ENCODE measurements at regions not wholly inside any gene's neighbourhood (a gene's known extent, or its start where the extent isn't known, plus 50 kb on each side); places are given as distances from the start of the nearest gene placed in this dataset.
"Not testable (repeated sequence)": the region's sequence is repeated elsewhere in the genome, so short reads cannot be mapped to it uniquely, and the experiment has no call there.

GRCh38 chr19:34094960-34095359 is 77.3 kb upstream of the LSM14A start:
- H3K27ac ChIP-seq (ENCODE audit: low read depth, low read length) = no peak overlapping the region
- H3K4me3 ChIP-seq (ENCODE audit: low read depth in 1 of 2, low read length in 2 of 2) = no peak overlapping the region
- H3K9ac ChIP-seq (ENCODE audit: low read length) = no peak overlapping the region
- no peaks in the 10 kb centered on the region for H3K36me3 ChIP-seq (ENCODE audit: insufficient read depth, low read length)
- no peaks in the 10 kb centered on the region for H3K9me3 ChIP-seq (ENCODE audit: low read length)
- no peaks in the 10 kb centered on the region for H3K27me3 ChIP-seq (ENCODE audit: control insufficient read depth in 1 of 2, insufficient read depth in 2 of 2, low read length in 2 of 2)
- H3K4me1 ChIP-seq (ENCODE audit: insufficient read depth, low read length) = no peaks in the 10 kb centered on the region

- H3K4me3 ChIP-seq (ENCODE audit: low read depth in 1 of 2, low read length in 2 of 2); H3K4me1 ChIP-seq (ENCODE audit: insufficient read depth, low read length); H3K27me3 ChIP-seq (ENCODE audit: control insufficient read depth in 1 of 2, insufficient read depth in 2 of 2, low read length in 2 of 2); H3K9me3 ChIP-seq (ENCODE audit: low read length); H3K27ac ChIP-seq (ENCODE audit: low read depth, low read length); H3K36me3 ChIP-seq (ENCODE audit: insufficient read depth, low read length); H3K9ac ChIP-seq (ENCODE audit: low read length): not testable (repeated sequence)
Observed at GRCh38 chr19:34095411-34095810, 76.9 kb upstream of the LSM14A start.

- H3K27me3 ChIP-seq (ENCODE audit: control insufficient read depth in 1 of 2, insufficient read depth in 2 of 2, low read length in 2 of 2) = no peaks in the 10 kb centered on the region
- no peak overlapping the region for H3K9ac ChIP-seq (ENCODE audit: low read length)
- H3K36me3 ChIP-seq (ENCODE audit: insufficient read depth, low read length) = no peaks in the 10 kb centered on the region
- H3K9me3 ChIP-seq (ENCODE audit: low read length) = no peaks in the 10 kb centered on the region
- H3K4me3 ChIP-seq (ENCODE audit: low read depth in 1 of 2, low read length in 2 of 2) = no peak overlapping the region
- no peaks in the 10 kb centered on the region for H3K4me1 ChIP-seq (ENCODE audit: insufficient read depth, low read length)
- no peak overlapping the region for H3K27ac ChIP-seq (ENCODE audit: low read depth, low read length)
Observed at GRCh38 chr19:34096020-34096915, 76.0 kb upstream of the LSM14A start.

GRCh38 chr19:34104096-34104495 is 68.2 kb upstream of the LSM14A start:
- no peaks in the 10 kb centered on the region for H3K27me3 ChIP-seq (ENCODE audit: control insufficient read depth in 1 of 2, insufficient read depth in 2 of 2, low read length in 2 of 2)
- H3K4me1 ChIP-seq (ENCODE audit: insufficient read depth, low read length) = no peaks in the 10 kb centered on the region
- H3K27ac ChIP-seq (ENCODE audit: low read depth, low read length) = no peak overlapping the region
- no peaks in the 10 kb centered on the region for H3K36me3 ChIP-seq (ENCODE audit: insufficient read depth, low read length)
- no peak overlapping the region for H3K9ac ChIP-seq (ENCODE audit: low read length)
- H3K4me3 ChIP-seq (ENCODE audit: low read depth in 1 of 2, low read length in 2 of 2) = no peak overlapping the region
- no peaks in the 10 kb centered on the region for H3K9me3 ChIP-seq (ENCODE audit: low read length)

GRCh38 chr19:34104557-34104956 is 67.7 kb upstream of the LSM14A start:
- no peaks in the 10 kb centered on the region for H3K27me3 ChIP-seq (ENCODE audit: control insufficient read depth in 1 of 2, insufficient read depth in 2 of 2, low read length in 2 of 2)
- no peak overlapping the region for H3K9ac ChIP-seq (ENCODE audit: low read length)
- H3K4me3 ChIP-seq (ENCODE audit: low read depth in 1 of 2, low read length in 2 of 2) = no peak overlapping the region
- no peaks in the 10 kb centered on the region for H3K36me3 ChIP-seq (ENCODE audit: insufficient read depth, low read length)
- H3K27ac ChIP-seq (ENCODE audit: low read depth, low read length) = no peak overlapping the region
- H3K4me1 ChIP-seq (ENCODE audit: insufficient read depth, low read length) = no peaks in the 10 kb centered on the region
- H3K9me3 ChIP-seq (ENCODE audit: low read length) = no peaks in the 10 kb centered on the region

GRCh38 chr19:34109596-34109995 is 62.7 kb upstream of the LSM14A start:
- H3K36me3 ChIP-seq (ENCODE audit: insufficient read depth, low read length) = no peaks in the 10 kb centered on the region
- H3K4me3 ChIP-seq (ENCODE audit: low read depth in 1 of 2, low read length in 2 of 2) = no peak overlapping the region
- no peaks in the 10 kb centered on the region for H3K4me1 ChIP-seq (ENCODE audit: insufficient read depth, low read length)
- no peaks in the 10 kb centered on the region for H3K27me3 ChIP-seq (ENCODE audit: control insufficient read depth in 1 of 2, insufficient read depth in 2 of 2, low read length in 2 of 2)
- H3K27ac ChIP-seq (ENCODE audit: low read depth, low read length) = no peak overlapping the region
- H3K9ac ChIP-seq (ENCODE audit: low read length) = no peak overlapping the region
- no peaks in the 10 kb centered on the region for H3K9me3 ChIP-seq (ENCODE audit: low read length)

- Histone ChIP-seq H3K27me3 (ENCODE audit: control insufficient read depth in 1 of 2, insufficient read depth in 2 of 2, low read length in 2 of 2) (peaks cover 0 to 4% of the 10 kb centered on the region in 2 donors), H3K4me3 (ENCODE audit: low read depth in 1 of 2, low read length in 2 of 2) (no peak overlapping the region), H3K9ac (ENCODE audit: low read length) (no peak overlapping the region), H3K4me1 (ENCODE audit: insufficient read depth, low read length) (no peaks in the 10 kb centered on the region), H3K27ac (ENCODE audit: low read depth, low read length) (no peak overlapping the region), H3K9me3 (ENCODE audit: low read length) (no peaks in the 10 kb centered on the region), H3K36me3 (ENCODE audit: insufficient read depth, low read length) (no peaks in the 10 kb centered on the region)
Observed at GRCh38 chr19:34118879-34119748, 53.2 kb upstream of the LSM14A start.

- Histone ChIP-seq H3K9ac (ENCODE audit: low read length) (no peak overlapping the region), H3K4me3 (ENCODE audit: low read depth in 1 of 2, low read length in 2 of 2) (no peak overlapping the region), H3K27me3 (ENCODE audit: control insufficient read depth in 1 of 2, insufficient read depth in 2 of 2, low read length in 2 of 2) (peaks cover 0 to 4% of the 10 kb centered on the region in 2 donors), H3K36me3 (ENCODE audit: insufficient read depth, low read length) (no peaks in the 10 kb centered on the region), H3K9me3 (ENCODE audit: low read length) (no peaks in the 10 kb centered on the region), H3K27ac (ENCODE audit: low read depth, low read length) (no peak overlapping the region), H3K4me1 (ENCODE audit: insufficient read depth, low read length) (no peaks in the 10 kb centered on the region)
Observed at GRCh38 chr19:34120141-34120540, 52.2 kb upstream of the LSM14A start.

- Histone ChIP-seq H3K27me3 (ENCODE audit: control insufficient read depth in 1 of 2, insufficient read depth in 2 of 2, low read length in 2 of 2) (no peaks in the 10 kb centered on the region), H3K4me3 (ENCODE audit: low read depth in 1 of 2, low read length in 2 of 2) (no peak overlapping the region), H3K27ac (ENCODE audit: low read depth, low read length) (no peak overlapping the region), H3K9ac (ENCODE audit: low read length) (no peak overlapping the region), H3K9me3 (ENCODE audit: low read length) (no peaks in the 10 kb centered on the region), H3K4me1 (ENCODE audit: insufficient read depth, low read length) (no peaks in the 10 kb centered on the region), H3K36me3 (ENCODE audit: insufficient read depth, low read length) (no peaks in the 10 kb centered on the region)
Observed at GRCh38 chr19:34120846-34121639, 51.3 kb upstream of the LSM14A start.

Data from muscle layer of colon (tissue), 2 donors.